HCEC 1CT (cell line): ENCODE measurements at regions not wholly inside any gene's neighbourhood (a gene's known extent, or its start where the extent isn't known, plus 50 kb on each side); places are given as distances from the start of the nearest gene placed in this dataset.

Experiments
- DNase-seq: peaks from one replicate; pipeline ENCODE4 v3.0.0-alpha.2; 2017

DNA sequence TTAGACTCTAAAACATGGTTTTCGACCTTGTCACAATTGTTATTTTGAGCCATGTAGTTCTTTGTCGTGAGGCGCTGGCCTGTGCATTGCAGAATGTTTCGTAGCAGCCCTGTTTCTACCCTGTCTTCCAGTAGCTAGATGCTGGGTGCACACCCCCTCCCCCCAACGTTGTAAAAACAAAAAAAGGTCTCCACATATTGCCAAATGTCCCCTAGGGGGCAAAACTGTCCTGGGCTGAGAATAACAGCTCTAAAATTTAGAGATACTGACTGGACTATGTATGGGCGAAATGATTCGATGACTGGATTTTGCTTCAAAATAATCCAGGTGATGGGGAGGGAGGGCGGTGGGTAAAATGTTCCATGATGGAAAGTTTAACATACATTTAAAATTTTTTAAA, 126.1 kb upstream of the FUT8 start:
- peak; percentile 33 for DNase-seq

DNA sequence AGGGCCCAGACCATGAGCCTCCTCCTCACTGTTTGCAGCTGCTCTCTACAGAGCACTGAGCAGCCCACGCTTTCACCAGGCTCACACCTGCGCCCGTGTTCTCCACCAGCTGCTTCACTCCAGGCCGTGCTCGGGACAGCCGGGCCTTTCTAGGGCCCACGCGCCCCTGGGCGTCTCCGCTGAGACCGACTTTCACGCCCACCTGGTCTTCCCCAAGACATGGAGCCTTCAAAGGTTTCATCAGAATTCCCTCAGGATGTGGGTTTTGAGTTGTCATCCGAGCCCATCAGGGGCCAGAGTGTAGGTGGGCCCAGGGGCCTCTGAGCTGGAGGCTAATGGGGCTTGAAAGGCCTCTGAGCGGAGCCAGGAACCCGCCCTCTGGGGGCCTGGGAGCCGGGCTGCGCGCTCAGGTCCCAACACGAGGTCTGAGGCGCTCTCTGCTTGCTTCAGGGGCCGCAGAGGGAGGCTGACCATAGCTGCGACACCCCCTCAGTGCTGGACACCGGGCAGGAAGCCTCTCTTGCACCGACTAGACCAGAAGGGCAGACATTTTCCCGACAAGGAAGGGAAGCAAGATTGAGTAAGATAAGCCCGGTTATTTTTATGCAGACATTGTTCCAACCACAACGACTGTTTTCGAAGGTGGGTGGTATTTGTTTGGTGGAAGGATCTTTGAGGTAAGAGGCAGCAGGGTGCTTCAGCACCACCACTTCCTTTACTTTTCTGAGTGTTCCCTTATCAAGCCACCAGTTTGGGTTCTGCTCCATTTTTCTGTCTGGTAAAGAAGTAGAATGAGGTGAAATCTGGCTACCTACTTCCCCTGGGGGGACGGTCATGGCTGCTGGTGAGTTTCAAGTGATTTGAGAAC, 125.0 kb upstream of the FUT8 start:
- no peak for DNase-seq

DNA sequence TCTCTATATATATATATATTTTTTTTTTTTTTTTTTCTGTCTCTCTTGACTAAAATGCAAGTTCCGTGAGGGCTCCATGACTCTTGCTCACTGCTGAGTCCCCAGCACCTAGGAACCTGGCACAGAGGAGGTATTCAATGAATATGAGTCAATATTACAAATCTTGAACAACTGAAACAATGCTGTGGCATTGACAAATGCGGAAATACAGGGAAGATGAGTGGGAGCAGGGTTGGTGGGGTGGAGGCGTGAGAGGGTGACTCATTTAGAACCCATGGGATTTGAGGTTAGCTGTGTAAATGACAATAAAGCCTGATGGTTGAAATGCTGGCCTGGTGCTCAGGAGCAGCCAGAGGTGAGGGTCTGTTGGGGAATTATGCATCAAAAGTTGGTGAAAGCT, 121.7 kb upstream of the FUT8 start:
- DNase-seq: peak; percentile 95

DNA sequence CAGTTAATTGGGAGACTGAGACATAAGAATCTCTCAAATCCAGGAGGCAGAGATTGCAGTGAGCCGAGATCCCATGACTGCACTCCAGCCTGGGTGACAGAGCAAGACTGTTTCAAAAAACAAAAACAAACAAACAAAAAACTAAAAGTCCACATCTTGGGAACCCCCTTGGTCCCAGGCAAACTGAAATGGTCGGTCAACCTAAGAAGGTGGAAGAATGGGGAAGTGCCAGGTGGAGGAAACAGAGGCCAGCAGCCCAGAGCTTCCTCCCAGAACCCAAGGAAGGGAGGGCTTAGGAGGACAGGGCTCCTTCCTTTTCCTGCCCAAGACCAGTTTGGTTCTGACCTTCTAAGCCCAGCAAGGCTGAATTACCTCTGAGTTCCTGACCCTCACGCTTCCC, 121.0 kb upstream of the FUT8 start:
- no peak for DNase-seq

DNA sequence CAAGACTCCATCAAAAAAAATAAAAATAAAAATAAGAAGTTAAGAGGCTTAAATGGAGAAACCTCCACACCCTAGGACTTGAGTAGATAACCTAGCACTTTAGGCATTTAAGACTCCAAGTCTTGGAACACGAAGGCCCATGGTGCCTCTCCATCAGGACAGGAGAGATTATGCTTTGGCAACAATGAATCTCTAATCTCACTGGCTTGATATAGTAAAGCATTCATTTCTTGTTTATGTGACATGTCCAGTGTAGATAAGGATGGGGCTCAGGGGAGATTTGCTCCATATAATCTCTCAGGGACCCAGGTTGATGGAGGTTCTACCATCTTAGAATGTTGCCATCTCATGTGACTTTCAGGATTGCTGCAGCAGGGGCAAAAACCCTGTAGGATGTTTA, 117.7 kb upstream of the FUT8 start:
- no peak for DNase-seq

DNA sequence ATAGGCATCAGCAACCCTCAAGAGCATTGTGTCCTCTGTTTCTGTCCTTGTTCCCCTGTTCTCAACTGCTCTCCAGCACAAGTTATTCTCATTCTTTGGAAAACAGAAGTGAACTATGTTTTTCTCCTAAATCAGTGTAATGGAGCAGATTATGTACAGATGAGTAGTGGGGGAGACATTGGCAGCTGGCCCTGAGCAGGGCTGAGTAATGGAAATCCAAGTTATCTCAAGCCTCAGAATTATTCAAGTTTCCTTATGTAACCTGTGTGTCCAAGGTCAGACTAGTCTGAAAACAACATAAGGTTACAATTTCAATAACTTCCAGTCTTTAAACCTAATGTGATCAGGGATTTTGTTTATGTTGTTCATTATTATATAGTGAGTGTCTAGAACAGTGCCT, 116.1 kb upstream of the FUT8 start:
- DNase-seq: no peak

DNA sequence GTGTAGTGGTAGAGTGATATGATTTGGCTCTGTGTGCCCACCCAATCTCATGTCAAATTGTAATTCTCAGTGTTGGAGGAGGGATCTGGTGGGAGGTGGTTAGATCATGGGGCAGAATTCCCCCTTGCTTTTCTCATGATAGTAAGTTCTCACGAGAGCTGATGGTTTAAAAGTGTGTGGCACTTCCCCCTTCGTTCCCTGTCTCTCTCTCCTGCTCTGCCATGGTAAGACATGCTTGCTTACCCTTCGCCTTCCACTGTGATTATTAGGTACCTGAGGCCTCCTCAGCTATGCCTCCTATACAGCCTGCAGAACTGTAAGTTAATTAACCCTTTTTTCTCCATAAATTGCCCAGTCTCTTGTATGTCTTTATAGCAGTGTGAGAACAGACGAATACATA, 115.7 kb upstream of the FUT8 start:
- DNase-seq: no peak

DNA sequence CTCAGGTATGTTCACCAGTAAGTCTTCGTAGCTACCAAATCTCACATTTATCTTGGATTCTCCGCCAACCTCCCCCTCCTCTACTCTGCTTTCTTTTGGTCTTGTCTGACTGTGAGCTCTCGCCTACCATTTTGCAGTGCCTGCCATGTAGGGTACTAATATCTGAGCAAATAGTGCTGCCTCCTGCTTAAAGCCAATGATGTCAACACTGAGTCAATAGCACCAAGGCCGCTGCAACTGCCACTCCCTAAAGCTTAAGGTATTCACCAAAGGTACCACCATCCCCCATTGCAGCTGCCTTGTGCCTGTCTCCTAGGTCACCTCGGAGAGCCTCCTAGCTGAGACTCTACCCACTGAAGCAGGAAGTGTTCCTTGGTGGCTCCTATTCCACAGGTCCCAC, 114.8 kb upstream of the FUT8 start:
- DNase-seq: no peak

DNA sequence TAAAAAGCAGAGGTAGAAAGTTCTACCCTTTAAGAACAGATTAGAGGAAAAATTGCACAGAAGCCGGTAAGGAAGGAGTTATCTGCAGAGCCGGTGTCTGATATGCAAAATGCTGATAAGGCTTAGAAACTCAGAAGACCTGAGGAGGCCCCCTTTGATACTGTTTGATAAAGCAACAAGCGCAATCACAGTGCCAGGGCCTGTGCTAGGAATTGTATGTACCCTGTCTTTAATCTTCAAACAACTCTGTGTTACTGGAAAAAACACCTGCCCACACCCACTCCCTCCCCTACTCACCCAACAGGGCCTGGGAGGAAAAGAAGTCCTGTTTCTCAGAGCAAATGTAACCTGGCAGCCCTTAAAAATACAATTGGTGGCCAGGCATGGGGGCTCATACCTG, 112.7 kb upstream of the FUT8 start:
- DNase-seq: no peak

DNA sequence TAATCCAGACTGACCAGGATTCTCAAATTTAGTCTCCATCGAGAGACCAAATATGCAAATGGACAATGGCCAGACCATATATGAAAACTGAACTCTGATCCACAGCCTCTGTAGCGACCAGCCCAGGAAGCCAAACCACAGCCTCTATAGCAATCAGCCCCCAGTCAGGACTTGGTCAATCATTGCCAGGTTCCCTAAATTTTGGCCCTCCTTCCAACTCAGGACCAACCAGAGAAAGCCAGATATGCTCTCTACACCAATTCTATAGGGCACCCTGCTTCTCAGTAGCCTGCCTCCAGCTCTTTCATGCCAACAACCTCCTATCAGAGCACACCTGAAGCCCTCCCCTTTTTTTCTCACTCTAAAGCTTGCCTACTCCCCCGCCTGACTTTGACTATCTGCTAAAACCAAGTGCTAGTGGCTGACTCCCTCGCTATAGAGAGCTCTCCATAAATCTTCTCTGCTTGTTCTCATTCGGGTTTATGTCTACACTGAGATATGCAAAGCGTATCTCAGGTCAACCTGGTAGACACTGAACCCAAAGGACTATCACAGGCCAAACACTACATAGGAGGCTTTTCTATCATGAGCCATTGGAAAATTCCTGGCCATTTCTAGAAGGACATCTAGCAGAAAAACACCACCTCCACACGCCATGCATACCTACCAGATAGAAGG, 110.5 kb upstream of the FUT8 start:
- no peak for DNase-seq

DNA sequence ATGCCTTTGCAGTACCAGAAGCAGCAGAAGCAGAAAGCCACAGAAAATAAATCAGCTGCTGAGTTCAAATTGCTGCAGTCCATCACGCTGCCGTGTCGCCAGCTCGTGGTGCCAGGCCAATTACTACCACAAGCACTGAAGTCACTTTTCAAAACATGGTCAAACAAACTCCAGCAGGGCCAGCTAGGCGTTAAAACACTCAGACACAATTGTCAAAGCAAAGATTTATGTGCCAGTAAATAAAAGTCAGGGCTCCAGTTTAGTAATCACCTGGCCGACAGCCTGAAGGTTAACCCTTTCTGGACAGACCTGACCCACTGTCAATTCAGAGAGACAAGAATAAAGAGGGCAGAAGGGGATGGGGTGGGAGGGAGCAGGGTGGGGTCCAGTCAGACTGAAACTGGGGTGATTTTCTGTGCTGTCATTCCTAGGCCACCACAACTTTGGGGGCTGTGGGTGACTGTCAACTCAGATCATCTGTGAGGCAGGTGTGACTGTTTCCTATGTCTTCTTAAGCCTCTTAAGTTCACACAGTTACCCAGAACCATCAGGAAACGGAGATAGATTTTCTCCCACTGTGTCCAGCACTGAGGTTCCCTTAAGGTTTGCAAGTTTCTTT, 109.8 kb upstream of the FUT8 start:
- no peak for DNase-seq

DNA sequence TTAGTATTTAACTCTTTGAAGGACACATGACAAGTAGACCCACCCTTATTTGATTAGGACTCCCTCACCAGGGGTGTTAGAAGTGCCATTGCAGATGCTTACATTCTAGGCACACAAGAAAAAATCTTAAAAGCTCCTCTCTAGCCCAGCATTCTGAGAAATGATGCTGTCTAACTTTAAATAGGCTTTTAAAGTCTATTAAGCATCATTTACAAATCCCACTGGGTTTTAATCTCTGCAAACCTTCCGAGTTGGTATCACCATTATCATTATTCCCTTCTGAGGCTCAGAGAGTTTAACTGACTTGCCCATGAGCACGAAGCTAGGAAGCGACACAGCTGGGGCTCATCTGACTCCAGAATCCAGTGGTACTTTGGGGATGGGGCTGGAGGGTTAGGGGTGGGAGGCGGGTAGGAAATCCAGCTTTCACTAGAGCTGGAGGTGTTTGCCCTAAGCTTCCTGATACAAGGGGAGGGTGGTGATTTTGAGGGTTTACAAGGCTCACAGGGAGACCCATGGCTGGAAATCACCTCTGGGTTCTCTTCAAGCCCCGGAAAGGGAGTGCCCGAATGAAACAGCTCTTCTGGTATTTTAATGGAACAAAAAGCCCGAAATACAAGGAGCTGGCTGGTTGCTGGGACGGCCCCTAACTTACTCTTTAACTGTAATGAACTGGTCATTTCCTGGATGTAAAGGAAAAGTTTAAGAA, 109.2 kb upstream of the FUT8 start:
- no peak for DNase-seq

DNA sequence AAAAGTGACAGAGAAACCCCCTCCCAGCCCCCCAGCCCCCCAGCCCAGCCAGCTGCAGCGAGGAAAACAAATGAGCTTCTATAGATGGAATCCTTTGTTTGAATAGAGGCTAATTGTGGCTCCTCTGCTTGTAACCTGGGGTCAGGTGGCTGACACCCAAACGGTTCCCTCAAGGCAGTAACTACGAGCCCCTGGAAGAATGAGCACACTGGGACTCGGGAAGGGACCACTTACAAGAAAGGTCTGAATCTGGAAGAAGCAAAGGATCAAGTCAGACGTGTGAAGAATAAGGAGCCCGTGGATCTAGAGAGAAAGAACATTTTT, 108.7 kb upstream of the FUT8 start:
- DNase-seq: no peak

DNA sequence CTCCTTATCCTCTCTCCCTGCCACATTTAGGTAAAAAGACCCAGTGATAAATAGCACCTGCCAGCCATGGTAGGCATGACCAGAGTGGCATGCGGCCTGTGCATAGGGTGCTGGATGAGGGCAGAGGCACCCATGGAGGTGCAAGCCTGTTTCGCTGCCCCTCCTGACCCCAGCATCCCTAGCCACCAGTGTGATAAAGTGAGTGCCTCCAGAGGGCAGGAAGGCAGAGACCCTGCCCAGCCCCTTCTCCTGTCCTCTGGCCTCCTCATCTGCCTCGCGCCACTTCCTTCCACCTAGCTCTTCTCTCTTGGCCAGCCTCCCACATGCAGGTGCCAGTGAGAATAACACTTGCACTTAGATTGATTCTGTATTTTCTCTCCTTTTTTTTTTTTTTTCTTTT, 108.3 kb upstream of the FUT8 start:
- no peak for DNase-seq

DNA sequence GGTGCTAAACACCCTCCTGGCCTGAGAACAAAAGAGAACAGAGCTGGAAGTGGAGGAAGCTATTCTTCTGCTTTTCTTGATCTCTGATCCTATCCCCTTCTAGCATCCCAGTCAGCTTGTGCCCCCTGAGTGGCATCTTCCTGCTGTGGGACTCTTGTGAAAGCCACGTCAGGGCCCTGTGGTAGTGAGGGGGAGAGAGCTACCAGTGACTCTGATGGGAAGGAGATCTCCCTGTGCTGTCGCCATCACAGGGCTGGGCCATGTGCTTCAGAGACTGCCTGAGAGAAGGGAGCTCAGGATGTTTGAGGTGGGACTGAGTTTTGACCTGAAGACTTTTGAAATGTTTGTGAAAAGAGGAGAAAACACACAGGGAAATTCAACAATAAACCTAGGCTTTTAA, 107.6 kb upstream of the FUT8 start:
- no peak for DNase-seq

DNA sequence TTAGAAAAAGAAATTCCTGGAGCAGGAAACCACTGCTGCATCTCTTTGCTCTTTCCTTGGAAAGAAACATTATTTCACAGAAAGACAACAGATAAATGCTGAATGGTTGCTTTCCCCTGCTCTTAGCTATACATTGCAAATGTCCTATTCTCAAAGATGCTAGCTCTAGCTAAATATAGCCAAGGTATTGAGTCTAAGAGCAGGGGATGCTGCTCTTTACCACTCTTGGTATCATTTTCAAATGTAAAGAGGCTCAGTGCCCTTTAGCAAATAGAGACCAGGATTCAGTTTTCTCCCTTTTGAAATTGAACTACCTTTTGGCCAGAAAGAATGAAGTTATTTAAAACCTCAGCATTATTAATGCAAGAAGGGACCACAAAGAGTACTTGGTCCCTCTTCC, 104.0 kb upstream of the FUT8 start:
- no peak for DNase-seq

DNA sequence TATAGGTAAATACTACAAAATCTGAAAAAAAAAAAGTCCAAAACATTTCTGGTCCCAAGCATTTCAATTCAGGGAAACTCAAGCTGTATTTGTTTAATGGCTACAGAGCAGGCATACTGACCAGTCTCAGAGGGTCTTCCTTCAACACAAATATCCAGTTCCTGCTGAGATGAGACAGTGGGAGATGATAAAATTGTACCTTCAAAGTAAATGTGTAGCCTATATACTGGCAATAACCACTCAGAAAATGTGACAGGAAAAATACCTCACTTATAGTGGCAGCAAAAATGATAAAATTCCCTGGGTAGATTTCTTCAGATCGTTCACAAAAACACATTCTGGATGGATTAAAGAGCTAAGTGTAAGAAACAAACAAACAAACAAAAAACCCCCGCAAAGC, 102.0 kb upstream of the FUT8 start:
- DNase-seq: no peak

DNA sequence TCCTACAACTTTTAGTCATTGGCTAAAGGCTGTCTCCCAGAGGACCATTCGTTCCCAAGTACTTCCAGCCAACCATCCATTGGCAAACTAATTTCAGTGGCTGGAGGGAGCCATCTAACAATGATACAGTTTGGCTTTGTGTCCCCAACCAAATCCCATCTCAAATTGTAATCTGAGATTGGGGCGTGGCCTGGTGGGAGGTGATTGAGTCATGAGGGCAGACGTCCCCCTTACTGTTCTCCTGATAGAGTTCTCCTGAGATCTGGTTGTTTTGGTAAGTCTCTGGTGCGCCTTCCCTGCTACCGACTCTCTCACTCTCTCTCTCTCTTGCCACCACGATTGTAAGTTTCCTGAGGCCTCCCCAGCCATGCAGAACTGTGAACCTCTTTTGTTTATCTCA, 99.7 kb upstream of the FUT8 start:
- no peak for DNase-seq

DNA sequence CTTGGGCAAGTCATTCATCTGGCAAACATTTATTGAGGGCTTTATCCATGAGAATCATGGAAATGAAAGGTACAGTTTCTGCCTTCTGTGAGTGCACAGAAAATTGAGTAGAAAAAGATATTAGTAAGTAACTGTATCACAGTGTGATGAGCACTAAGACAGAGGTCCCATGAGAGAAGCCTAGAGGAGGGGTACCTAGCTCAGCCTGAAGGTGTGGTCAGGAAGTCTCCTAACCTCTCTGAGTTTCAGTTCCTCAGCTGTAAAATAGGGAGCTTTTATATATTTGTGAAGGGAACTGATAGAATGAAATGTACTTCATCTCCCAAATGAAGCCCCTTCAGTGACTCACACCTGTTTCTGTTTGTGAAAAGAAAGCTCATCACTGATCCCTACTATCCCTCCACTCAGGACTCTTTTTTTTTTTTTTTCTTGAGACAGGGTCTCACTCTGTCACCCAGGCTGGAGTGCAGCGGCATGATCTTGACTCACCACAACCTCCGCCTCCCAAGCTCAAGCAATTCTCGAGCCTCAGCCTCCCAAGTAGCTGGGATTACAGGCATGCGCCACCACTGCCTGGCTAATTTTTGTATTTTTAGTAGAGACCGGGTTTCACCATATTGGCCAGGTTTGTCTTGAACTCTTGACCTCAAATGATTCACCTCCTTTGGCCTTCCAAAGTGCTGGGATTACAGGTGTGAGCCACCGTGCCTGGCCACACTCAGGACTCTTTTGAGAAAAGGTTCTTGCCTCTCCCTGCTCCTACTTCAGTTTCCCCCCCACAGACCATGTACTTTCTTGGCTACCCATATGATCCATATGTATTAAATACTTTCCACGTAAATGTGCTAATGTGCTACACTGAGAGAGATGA, 93.7 kb upstream of the FUT8 start:
- DNase-seq: no peak

DNA sequence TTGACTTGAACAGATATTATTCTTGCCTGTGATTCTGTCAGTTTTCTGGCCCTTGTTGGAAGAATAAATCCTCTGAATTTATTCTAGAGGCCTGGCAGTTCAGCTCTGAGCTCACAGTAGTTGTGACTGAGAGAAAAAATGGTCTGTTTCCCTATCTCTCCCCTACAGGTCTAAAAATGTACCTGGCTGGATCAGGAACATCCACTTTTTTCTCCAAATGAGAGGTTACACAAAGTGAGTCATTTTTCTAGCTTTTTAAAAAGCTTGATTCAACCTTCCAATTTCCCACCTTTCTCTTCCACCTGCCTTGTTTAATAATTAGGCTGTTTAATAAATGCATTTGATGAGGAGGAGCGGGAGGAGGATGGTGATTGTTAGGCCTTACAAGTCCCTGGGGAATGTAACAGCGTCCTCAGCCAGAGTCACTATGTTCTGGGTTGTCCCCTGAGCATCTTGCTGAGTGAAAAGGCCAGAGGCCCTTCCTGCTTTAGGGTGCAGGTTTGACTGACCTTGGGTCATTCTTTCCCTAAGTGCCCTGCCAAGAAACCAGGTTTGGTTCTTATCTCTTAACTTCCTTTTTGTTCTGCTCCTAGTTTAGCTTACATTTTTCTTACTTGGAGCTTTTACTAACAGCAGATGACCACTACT, 91.7 kb upstream of the FUT8 start:
- no peak for DNase-seq

DNA sequence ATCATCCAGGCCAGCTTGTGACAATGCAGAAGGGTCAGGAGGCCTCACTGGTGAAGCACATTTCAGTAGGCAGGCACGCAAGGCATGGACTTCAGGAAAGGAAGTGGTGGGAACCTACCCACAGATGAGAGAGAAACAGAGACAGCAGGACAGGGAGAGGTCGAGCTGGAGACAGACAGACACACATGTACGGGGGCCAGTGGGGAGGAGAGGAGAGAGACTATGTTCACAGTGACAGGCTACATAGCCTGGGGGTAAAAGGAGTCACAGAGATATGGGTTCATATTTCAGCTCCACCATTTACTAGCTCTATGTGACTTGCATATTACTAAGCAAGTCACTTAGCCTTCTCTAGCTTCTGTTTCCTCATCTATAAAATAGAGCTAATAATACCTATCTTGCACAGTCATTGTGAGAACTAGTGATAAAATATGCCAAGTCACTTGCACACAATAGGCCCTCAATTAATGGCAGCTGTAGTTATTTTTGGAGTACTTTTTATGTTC, 91.1 kb upstream of the FUT8 start:
- DNase-seq: no peak

DNA sequence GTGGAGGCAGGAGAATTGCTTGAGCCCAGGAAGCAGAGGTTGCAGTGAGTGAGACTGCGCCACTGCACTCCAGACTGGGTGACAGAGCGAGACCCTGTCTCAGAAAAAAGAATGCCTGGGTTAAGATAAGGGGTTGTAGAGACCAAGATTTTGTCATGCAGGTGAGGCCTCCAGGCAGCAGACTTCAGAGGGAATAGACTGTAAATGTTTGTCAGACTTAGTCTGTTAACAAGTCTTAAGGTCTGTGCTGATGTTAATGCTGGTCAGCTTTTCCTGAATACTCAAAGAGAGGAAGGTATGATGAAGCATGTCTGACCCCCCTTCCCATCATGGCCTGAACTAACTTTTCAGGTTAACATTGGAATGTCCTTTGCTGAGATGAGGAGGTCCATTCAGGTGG, 83.0 kb upstream of the FUT8 start:
- no peak for DNase-seq
